Esophagus muscularis mucosa (tissue), 3 donors: ENCODE measurements at regions not wholly inside any gene's neighbourhood (a gene's known extent, or its start where the extent isn't known, plus 50 kb on each side); places are given as distances from the start of the nearest gene placed in this dataset.

ENCODE experiments used
- POLR2A ChIP-seq: fragments of 450-650 bp; IDR thresholded peaks from one replicate; pipeline ENCODE4 v1.6.1; 2017; ENCODE audit warnings: antibody characterized with exemption, moderate library complexity, mild to moderate bottlenecking, low read depth
- POLR2AphosphoS5 ChIP-seq, 2 donors: sonication (generic); formaldehyde crosslinking; IDR thresholded peaks; one replicate each; pipeline ENCODE4 v1.6.1; 2017; ENCODE audit warnings: antibody characterized with exemption in 2 of 2
- TF ChIP-seq, protein P1 (sequence below), 3 experiments: fragments of 200-600 bp in 2 of 3; fragments of 450-650 bp in 1 of 3; sonication (generic) in 2 of 3; IDR thresholded peaks; one replicate each; pipeline ENCODE4 v1.5.1; 2017 to 2019; ENCODE audit warnings: antibody characterized with exemption in 3 of 3, mild to moderate bottlenecking in 2 of 3, moderate library complexity in 1 of 3

DNA sequence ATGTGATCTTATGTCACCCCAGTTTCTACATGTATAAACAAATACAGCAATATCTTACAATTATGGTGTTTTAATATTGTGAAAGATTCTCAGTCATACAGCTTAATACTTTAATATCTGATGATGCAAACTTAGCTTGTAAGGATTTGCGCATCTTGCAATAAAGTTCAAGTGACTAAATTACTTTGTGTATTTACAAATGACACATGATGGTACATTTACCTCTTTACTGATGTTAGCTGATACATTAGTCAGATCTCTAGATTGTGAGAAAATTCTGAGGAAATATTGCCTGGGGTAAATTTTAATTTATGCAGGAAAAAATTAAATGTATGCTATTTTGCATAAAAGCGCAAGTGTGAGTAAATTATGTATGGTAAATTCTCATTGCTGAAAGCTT, 418.8 kb upstream of the MMS22L start:
- TF ChIP-seq, protein P1, sequence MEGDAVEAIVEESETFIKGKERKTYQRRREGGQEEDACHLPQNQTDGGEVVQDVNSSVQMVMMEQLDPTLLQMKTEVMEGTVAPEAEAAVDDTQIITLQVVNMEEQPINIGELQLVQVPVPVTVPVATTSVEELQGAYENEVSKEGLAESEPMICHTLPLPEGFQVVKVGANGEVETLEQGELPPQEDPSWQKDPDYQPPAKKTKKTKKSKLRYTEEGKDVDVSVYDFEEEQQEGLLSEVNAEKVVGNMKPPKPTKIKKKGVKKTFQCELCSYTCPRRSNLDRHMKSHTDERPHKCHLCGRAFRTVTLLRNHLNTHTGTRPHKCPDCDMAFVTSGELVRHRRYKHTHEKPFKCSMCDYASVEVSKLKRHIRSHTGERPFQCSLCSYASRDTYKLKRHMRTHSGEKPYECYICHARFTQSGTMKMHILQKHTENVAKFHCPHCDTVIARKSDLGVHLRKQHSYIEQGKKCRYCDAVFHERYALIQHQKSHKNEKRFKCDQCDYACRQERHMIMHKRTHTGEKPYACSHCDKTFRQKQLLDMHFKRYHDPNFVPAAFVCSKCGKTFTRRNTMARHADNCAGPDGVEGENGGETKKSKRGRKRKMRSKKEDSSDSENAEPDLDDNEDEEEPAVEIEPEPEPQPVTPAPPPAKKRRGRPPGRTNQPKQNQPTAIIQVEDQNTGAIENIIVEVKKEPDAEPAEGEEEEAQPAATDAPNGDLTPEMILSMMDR (IDR thresholded peaks at IDR 0.05): no peak
- TF ChIP-seq POLR2A (no peak), POLR2AphosphoS5 (IDR thresholded peaks at IDR 0.05) (no peak)
